CD14-positive monocyte (primary cell): ENCODE measurements at regions not wholly inside any gene's neighbourhood (a gene's known extent, or its start where the extent isn't known, plus 50 kb on each side); places are given as distances from the start of the nearest gene placed in this dataset.
A peak's percentile ranks its signal among the peaks of the same experiment; 100 is the strongest.

ENCODE experiments used
- DNase-seq, 3 donors: peaks; one replicate each; pipeline ENCODE4 v3.0.0-alpha.2; 2011 to 2022
- H2AFZ ChIP-seq: 2 replicates; pipeline ENCODE4 v1.6.0; 2012; ENCODE audit warnings: mild to moderate bottlenecking, low read depth, low read length, inconsistent platforms; ENCODE audit not compliant: insufficient read depth, poor library complexity, severe bottlenecking
- H3K27ac ChIP-seq, 2 donors: 1 replicate in 1 of 2; 2 replicates in 1 of 2; pipeline ENCODE4 v1.5.1; 2012 to 2013; ENCODE audit warnings: low read length in 2 of 2, control low read depth in 1 of 2, inconsistent platforms in 1 of 2, low read depth in 1 of 2, mild to moderate bottlenecking in 1 of 2
- H3K27me3 ChIP-seq, 2 donors: one replicate each; pipeline versions ENCODE4 v1.6.0 to v1.6.1; 2011 to 2013; ENCODE audit warnings: low read length in 2 of 2; ENCODE audit not compliant: control insufficient read depth in 2 of 2, insufficient read depth in 2 of 2
- H3K36me3 ChIP-seq, 2 donors: replicated peaks in 1 of 2; 1 replicate in 1 of 2; 2 replicates in 1 of 2; pipeline versions ENCODE4 v1.5.1 to v1.6.1; 2012 to 2013; ENCODE audit warnings: low read length in 2 of 2, control low read depth in 1 of 2, inconsistent platforms in 1 of 2, mild to moderate bottlenecking in 1 of 2; ENCODE audit not compliant: insufficient read depth in 2 of 2, control insufficient read depth in 1 of 2
- H3K4me1 ChIP-seq, 2 donors: 1 replicate in 1 of 2; 2 replicates in 1 of 2; pipeline versions ENCODE4 v1.5.1 to v1.6.1; 2012 to 2013; ENCODE audit warnings: low read length in 2 of 2, control low read depth in 1 of 2, inconsistent platforms in 1 of 2, mild to moderate bottlenecking in 1 of 2, moderate library complexity in 1 of 2; ENCODE audit not compliant: insufficient read depth in 2 of 2, control insufficient read depth in 1 of 2
- H3K4me2 ChIP-seq: replicated peaks from 2 replicates; pipeline ENCODE3; 2012; ENCODE audit warnings: low read length, moderate library complexity, mild to moderate bottlenecking; ENCODE audit not compliant: poor library complexity, severe bottlenecking; ENCODE audit errors: extremely low read depth
- H3K4me3 ChIP-seq, 3 experiments: fragments of 200-600 bp in 1 of 3; sonication (generic) in 1 of 3; replicated peaks in 1 of 3; 1 replicate in 2 of 3; 2 replicates in 1 of 3; pipeline ENCODE4 v1.5.1; 2011 to 2013; ENCODE audit warnings: low read length in 3 of 3, mild to moderate bottlenecking in 3 of 3, control low read depth in 2 of 3, low read depth in 2 of 3, inconsistent platforms in 1 of 3, moderate library complexity in 1 of 3
- H3K79me2 ChIP-seq: 2 replicates; pipeline ENCODE4 v1.6.0; 2012; ENCODE audit warnings: mild to moderate bottlenecking, control low read depth, inconsistent platforms, low read length, moderate library complexity; ENCODE audit not compliant: insufficient read depth
- H3K9ac ChIP-seq: 2 replicates; pipeline ENCODE4 v1.6.0; 2017; ENCODE audit warnings: low read length, mild to moderate bottlenecking; ENCODE audit not compliant: insufficient read depth, poor library complexity, severe bottlenecking
- H3K9me3 ChIP-seq, 2 donors: replicated peaks in 1 of 2; 1 replicate in 1 of 2; 2 replicates in 1 of 2; pipeline versions ENCODE4 v1.5.1 to v1.6.1; 2012 to 2013; ENCODE audit warnings: low read length in 2 of 2, control low read depth in 1 of 2; ENCODE audit not compliant: control insufficient read depth in 1 of 2, insufficient read depth in 1 of 2
- H4K20me1 ChIP-seq: 2 replicates; pipeline ENCODE4 v1.6.0; 2012; ENCODE audit warnings: mild to moderate bottlenecking, low read length, control low read depth, moderate library complexity; ENCODE audit not compliant: insufficient read depth
- H3K27ac Mint-ChIP-seq, 7 donors: one replicate each; pipeline ENCODE4 v1.8.0; 2020; ENCODE audit warnings: mild to moderate bottlenecking in 7 of 7, mixed read lengths in 7 of 7, moderate library complexity in 6 of 7, inconsistent platforms in 2 of 7
- H3K27me3 Mint-ChIP-seq, 3 donors: one replicate each; pipeline ENCODE4 v1.8.0; 2021 to 2022; ENCODE audit warnings: low read depth in 3 of 3, mild to moderate bottlenecking in 3 of 3, mixed read lengths in 3 of 3, moderate library complexity in 3 of 3, inconsistent platforms in 1 of 3
- H3K36me3 Mint-ChIP-seq, 2 donors: one replicate each; pipeline ENCODE4 v1.8.0; 2020; ENCODE audit warnings: mixed read lengths in 2 of 2, inconsistent platforms in 1 of 2, mild to moderate bottlenecking in 1 of 2
- H3K4me1 Mint-ChIP-seq: one replicate; pipeline ENCODE4 v1.8.0; 2020; ENCODE audit warnings: mild to moderate bottlenecking, mixed read lengths
- H3K4me3 Mint-ChIP-seq, 2 donors: one replicate each; pipeline ENCODE4 v1.8.0; 2020; ENCODE audit warnings: mild to moderate bottlenecking in 2 of 2, mixed read lengths in 2 of 2, moderate library complexity in 1 of 2
- H3K9me3 Mint-ChIP-seq, 7 donors: one replicate each; pipeline ENCODE4 v1.8.0; 2020 to 2022; ENCODE audit warnings: mixed read lengths in 7 of 7, mild to moderate bottlenecking in 6 of 7, moderate library complexity in 6 of 7, inconsistent platforms in 2 of 7
- CTCF ChIP-seq: fragments of 200-600 bp; IDR thresholded peaks from one replicate; pipeline ENCODE4 v1.8.0; 2022; ENCODE audit warnings: antibody characterized with exemption, mild to moderate bottlenecking
- WGBS: methylation state at CpG from one replicate; pipeline ENCODE4 v1.1.5; 2013; ENCODE audit warnings: missing lambda C conversion rate; ENCODE audit not compliant: insufficient coverage; 5-methylcytosine and 5-hydroxymethylcytosine counted together
- intact Hi-C, 2 donors: fragments of 100-400 bp; cut with micrococcal nuclease; formaldehyde crosslinking; loops; one replicate each; pipeline versions ENCODE4 v1.15.0 to v1.15.1; 2023

- no peaks in the 10 kb centered on the region for H4K20me1 ChIP-seq
- TF ChIP-seq CTCF: no peak
- H3K4me2 ChIP-seq: no peak overlapping the region
- Mint-ChIP-seq H3K9me3 (peaks cover 0 to 16% (median 2%) of the 10 kb centered on the region in 7 donors), H3K4me3 (no peak overlapping the region), H3K27ac (no peak overlapping the region), H3K36me3 (no peaks in the 10 kb centered on the region), H3K4me1 (no peaks in the 10 kb centered on the region), H3K27me3 (peaks cover 0 to 4% (median 0%) of the 10 kb centered on the region in 3 donors)
- no peaks in the 10 kb centered on the region for H3K4me1 ChIP-seq
- H3K79me2 ChIP-seq: no peaks in the 10 kb centered on the region
- H3K9me3 ChIP-seq: peaks cover 5 to 16% of the 10 kb centered on the region in 2 donors
- no peak overlapping the region for H3K4me3 ChIP-seq
- H3K36me3 ChIP-seq: no peaks in the 10 kb centered on the region
- intact Hi-C loops: no loop called here
- H3K27ac ChIP-seq: no peak overlapping the region
- DNase-seq: no peak
- no peaks in the 10 kb centered on the region for H3K27me3 ChIP-seq
- WGBS: 94% methylated on average over 8 of the region's 10 CpGs
- H2AFZ ChIP-seq: no peak overlapping the region
- no peak overlapping the region for H3K9ac ChIP-seq
These were observed 942.1 kb upstream of the EPHA7 start for GRCh38 chr6:94361304-94362060.

- intact Hi-C loops: no loop called here
- H3K4me1 ChIP-seq: no peaks in the 10 kb centered on the region
- TF ChIP-seq CTCF: no peak
- DNase-seq: no peak
- no peak overlapping the region for H3K4me2 ChIP-seq
- H3K9me3 ChIP-seq: peaks cover 5 to 15% of the 10 kb centered on the region in 2 donors
- no peak overlapping the region for H3K4me3 ChIP-seq
- peak overlapping the region in 1 of 7 donors; percentile 2 for H3K27ac Mint-ChIP-seq
- no CpG with 5 or more reads among the region's 4 CpGs for WGBS
- no peak overlapping the region for H2AFZ ChIP-seq
- H3K36me3 ChIP-seq: no peaks in the 10 kb centered on the region
- H4K20me1 ChIP-seq: no peaks in the 10 kb centered on the region
- H3K9ac ChIP-seq: no peak overlapping the region
- H3K27me3 Mint-ChIP-seq: no peaks in the 10 kb centered on the region
- H3K4me1 Mint-ChIP-seq: no peaks in the 10 kb centered on the region
- H3K27ac ChIP-seq: no peak overlapping the region
- no peaks in the 10 kb centered on the region for H3K79me2 ChIP-seq
- H3K27me3 ChIP-seq: no peaks in the 10 kb centered on the region
- H3K4me3 Mint-ChIP-seq: no peak overlapping the region
- no peaks in the 10 kb centered on the region for H3K36me3 Mint-ChIP-seq
- H3K9me3 Mint-ChIP-seq: peaks cover 0 to 13% (median 0%) of the 10 kb centered on the region in 7 donors
These were observed 938.1 kb upstream of the EPHA7 start for GRCh38 chr6:94357381-94357980.
